IPS-18c (cell line): ENCODE measurements at regions not wholly inside any gene's neighbourhood (a gene's known extent, or its start where the extent isn't known, plus 50 kb on each side); places are given as distances from the start of the nearest gene placed in this dataset.
"Not testable (repeated sequence)": the region's sequence is repeated elsewhere in the genome, so short reads cannot be mapped to it uniquely, and the experiment has no call there.

Experiments used
- H3K4me3 ChIP-seq: 2 replicates; pipeline ENCODE4 v1.7.0; 2013; ENCODE audit warnings: low read depth, mild to moderate bottlenecking, low read length, moderate library complexity; ENCODE audit not compliant: insufficient read depth
- H3K9me3 ChIP-seq: one replicate; pipeline ENCODE4 v1.6.1; 2013; ENCODE audit warnings: mild to moderate bottlenecking, low read length, moderate library complexity; ENCODE audit not compliant: control insufficient read depth, insufficient read depth

DNA sequence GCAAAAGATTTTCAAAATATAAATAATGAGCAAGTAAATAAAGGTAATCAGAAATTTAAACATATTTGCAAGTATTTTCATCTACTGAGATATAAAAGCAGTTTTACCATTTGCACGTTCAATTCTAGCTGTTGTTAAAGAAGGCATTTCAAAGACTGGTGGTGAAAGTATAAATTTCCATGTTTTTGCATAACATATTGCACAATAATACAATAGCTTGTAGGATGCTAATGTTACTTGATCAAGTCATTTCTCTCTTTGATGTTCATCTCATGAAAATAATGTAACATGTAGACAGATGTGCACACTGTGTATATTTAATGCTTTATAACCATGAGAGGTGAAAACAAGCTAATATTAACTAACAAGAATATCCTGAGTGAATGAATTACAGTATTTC is 651.9 kb downstream of the CDH9 start:
- Histone ChIP-seq H3K9me3 (no peaks in the 10 kb centered on the region), H3K4me3 (no peak overlapping the region)

DNA sequence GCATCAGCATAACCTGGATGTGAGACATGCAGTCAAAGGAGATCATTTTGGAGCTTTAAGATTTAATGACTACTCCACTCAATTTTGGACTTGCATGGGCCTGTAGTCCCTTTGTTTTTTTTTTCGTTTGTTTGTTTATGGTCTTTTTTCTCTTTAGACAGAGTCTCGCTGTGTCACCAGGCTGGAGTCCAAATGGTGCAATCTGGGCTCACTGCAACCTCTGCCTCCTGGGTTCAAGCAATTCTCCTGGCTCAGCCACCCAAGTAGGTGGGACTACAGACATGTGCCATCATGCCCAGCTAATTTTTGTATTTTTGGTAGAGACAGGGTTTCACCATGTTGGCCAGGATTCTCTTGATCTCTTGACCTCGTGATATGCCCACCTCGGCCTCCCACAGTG is 673.8 kb downstream of the CDH9 start:
- not testable (repeated sequence) for H3K4me3 ChIP-seq, H3K9me3 ChIP-seq

DNA sequence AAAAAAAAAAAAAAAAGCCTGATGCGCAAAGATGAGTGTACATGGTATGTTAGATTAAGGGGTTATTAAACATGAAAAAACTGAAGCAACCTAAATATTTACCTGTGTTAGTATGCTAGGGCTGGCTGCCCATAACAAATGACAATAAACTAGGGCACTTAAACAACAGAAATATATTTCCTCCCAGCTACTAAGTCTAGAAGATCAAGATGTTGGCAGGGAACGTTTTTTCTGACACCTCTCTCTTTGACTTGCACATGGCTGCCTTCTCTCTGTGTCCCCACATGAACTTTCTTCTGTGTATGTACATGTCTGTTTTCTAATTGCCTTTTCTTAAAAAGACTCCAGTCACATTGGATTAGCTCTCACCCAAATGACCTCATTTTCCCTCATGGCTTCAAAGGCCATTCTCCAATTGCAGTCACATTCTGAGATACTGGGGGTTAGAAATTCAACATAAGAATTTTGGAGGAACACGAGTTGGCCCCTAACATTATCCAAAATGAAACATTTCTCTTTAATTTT is 694.5 kb downstream of the CDH9 start:
- no peak overlapping the region for H3K4me3 ChIP-seq
- no peaks in the 10 kb centered on the region for H3K9me3 ChIP-seq

DNA sequence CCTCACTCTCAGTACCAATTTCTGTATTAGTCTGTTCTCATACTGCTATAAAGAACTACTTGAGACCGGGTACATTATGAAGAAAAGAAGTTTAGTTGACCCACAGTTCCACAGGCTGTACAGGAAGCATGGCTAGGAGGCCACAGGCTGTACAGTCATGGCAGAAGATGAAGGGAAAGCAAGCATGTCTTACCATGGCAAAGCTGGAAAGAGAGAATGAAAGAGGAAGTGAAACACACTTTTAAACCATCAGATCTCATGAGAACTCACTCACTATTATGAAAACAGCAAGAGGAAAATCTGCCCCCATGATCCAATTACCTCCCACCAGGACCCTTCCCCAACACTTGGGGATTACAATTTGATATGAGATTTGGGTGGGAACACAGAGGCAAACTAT is 698.8 kb downstream of the CDH9 start:
- Histone ChIP-seq H3K9me3 (no peaks in the 10 kb centered on the region), H3K4me3 (no peak overlapping the region)

DNA sequence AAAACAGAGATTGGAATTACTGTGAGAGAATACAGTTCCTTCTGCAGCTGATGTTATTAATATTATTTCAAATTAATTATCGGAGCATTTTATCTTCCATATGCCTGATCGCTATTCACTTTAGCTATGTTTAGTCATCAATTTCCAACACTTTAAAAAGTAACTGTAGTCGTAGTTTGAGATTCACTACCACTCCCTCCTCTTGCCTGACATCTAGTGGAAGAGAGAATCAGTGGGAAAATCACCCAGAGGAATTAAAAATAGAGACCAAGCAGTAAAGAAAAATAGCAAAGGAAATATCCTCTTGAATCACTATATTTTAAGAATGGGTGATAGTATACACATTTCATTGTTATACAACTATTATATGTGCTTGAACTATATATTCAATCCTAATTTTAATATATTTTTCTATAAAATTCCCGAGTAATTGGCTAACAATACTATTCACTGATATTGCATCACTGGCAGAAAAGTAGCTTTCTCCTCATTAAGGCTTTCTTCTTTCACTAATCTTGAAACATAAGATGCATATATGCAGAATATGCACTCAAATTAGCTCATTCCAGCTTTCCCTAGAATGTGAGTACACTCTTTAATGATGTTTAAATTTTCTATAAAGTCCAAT is 708.7 kb downstream of the CDH9 start:
- H3K9me3 ChIP-seq: no peaks in the 10 kb centered on the region
- no peak overlapping the region for H3K4me3 ChIP-seq

DNA sequence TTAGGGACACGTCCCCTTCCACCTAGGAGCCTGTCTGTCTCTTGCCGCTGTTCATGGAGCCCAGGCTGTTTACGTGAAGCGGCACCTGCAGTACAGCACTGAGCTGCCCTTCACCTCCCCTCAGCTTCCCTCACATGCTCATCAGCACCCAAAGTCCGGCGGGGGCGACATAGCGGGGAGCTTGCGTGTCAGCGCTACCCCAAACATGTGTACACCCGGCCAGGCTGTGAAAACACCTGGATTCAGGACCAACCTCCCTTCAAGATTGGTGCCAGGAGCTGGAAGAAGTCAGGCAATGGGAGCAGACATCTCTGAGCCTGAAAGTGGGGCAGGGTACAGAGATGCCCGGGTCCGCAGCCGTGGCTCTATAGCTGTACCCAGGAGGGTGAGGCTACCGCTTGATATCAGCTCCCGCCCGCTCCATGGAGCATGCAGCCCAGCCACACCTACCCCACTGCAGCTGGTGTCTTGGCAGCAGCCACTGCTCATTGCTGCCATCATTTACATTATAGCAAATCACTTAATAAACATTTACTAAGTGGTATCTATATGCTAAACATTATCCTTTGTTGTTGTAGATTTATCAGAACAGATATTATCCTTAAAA is 712.1 kb downstream of the CDH9 start:
- Histone ChIP-seq H3K4me3 (no peak overlapping the region), H3K9me3 (no peaks in the 10 kb centered on the region)

DNA sequence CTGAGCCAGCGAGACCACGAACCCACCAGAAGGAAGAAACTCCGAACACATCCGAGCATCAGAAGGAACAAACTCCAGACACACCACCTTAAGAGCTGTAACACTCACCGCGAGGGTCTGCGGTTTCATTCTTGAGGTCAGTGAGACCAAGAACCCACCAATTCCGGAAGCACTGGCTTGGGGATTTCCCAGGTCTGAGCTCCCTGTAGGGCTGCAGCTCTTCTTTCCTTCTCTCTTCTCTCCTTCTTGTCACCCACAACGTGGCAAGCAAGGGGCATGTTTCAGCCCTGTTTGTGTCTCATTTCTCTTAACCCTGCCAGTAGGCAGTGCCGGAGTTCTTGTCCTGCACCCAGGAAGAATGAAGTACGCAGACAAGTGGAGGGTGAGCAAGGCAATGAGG is 713.0 kb downstream of the CDH9 start:
- not testable (repeated sequence) for H3K9me3 ChIP-seq, H3K4me3 ChIP-seq

DNA sequence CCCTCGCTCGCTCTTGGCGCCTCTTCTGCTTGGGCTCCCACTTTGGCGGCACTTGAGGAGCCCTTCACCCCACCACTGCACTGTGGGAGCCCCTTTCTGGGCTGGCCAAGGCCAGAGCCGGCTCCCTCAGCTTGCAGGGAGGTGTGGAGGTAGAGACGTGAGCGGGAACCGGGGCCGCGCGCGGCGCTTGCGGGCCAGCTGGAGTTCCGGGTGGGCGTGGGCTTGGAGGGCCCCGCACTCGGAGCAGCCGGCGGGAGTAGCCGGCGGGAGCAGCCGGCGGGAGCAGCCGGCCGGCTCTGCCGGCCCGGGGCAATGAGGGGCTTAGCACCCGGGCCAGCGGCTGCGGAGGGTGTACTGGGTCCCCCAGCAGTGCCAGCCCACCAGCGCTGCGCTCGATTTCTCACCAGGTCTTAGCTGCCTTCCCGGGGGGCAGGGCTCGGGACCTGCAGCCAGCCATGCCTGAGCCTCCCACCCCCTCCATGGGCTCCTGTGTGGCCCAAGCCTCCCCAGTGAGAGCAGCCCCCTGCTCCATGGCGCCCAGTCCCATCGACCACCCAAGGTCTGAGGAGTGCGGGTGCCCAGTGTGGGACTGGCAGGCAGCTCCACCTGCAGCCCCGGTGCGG is 714.0 kb downstream of the CDH9 start:
- not testable (repeated sequence) for H3K4me3 ChIP-seq, H3K9me3 ChIP-seq

DNA sequence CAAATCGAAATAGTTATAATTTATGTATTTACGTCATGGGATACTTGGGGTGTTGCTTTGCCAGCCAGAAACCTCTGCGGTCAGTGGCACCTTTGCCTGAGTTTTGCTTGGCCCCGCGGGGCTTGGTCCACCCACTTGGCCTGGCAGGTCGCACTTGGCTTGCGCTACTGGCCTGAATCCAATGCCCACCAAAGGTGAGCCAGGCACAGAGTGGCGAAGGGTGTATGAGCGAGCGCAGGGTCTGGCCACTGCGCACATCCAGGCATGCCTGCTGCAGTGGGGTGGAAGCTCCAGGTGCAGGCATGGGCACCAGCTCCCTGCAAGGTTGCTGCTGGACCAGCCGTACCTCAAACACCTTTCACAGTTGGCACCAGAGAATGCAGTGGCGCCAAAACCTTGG is 714.6 kb downstream of the CDH9 start:
- H3K4me3 ChIP-seq: no peak overlapping the region
- H3K9me3 ChIP-seq: no peaks in the 10 kb centered on the region

DNA sequence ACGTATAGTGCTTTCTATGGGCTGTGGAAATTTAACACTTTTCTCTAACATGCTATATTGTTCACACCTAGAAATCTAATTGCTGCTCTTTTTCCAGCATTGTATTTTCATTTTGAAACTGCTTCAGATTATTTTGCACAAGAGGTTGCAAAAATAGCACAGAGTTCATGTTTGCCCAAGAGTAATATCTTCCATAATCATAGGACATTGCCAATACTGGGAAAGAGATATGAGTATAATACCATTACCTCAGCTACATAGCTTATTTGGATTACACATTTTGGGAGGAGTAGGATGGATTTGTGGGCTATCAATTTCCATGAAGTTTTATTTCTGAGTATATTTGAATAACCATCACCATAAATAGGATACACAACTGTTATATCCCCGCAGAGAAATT is 717.1 kb downstream of the CDH9 start:
- Histone ChIP-seq H3K4me3 (no peak overlapping the region), H3K9me3 (no peaks in the 10 kb centered on the region)

DNA sequence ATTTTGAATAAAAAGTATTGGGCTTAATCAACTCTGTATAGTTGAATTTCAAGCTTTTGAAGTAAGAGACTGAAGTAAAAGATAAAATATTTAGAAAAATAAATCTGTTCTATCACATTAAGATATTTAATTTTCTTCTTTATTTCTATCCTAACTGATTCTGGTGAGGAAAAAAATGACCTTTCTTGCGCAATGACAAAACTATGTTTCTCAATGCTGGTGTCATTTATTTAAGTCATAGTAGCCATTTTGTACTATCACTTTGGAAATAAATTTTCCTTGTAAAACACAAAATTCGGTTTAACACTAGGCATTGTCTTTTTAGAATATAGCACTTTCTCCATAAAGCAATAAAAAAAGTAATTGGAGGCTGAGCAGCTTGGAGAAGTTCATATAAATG is 728.0 kb downstream of the CDH9 start:
- no peaks in the 10 kb centered on the region for H3K9me3 ChIP-seq

DNA sequence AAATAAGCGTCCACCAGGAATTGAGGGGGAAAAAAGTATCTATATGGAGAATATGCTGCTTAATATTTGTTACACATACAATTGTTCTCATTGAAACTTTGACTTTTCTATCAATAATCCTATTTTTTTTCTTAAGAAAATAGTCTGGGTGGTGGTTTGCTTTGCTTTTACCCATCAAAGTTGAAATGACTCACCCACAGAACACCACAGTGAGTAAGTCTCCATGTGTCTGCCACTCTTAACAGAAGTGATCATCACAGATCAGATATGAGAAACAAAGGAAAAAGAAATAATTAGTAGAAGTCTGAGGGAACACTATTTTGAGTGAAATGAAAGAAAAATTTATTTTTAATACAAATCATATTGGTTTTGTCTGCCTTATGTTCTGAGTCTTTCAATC is 742.8 kb downstream of the CDH9 start:
- H3K9me3 ChIP-seq: no peaks in the 10 kb centered on the region

More for the DNA sequence above, 728.0 kb downstream of the CDH9 start:
- no peak overlapping the region for H3K4me3 ChIP-seq

DNA sequence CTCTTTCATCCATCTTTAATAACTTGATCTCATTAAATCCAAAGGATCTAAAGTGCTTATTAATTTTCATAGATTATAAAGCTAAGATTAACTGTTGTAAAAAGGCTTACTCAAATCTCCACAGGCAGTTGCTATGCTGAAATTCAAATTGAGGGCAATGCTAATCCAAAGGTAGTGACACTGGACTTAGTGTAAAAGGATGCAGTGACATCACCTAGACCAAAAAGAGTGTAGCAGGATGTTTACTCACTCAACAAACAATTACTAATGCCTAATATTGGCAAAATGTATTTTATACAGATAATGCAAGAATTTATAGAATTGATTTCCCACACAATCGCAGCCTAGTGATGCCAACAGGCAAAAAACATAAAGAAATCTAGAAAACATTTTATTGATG is 756.2 kb downstream of the CDH9 start:
- H3K9me3 ChIP-seq: no peaks in the 10 kb centered on the region
- no peak overlapping the region for H3K4me3 ChIP-seq

More for the DNA sequence above, 742.8 kb downstream of the CDH9 start:
- H3K4me3 ChIP-seq: no peak overlapping the region

DNA sequence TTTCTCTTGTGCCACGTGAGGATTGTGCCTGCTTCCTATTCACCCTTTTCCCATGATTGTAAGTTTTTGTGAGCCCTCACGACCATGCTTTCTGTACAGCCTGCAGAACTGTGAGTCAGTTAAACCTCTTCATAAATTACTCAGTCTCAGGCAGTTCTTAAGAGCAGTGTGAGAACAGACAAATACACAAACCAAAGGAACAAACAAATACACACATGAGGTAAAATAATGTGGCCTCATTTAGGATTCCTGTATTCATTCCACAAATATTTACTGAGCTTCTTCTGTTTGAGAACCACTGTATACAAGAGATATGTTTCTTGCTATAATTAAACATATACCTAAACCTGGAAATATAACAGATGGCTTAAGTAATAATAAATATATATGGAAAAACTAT is 760.3 kb downstream of the CDH9 start:
- Histone ChIP-seq H3K4me3 (no peak overlapping the region), H3K9me3 (no peaks in the 10 kb centered on the region)

DNA sequence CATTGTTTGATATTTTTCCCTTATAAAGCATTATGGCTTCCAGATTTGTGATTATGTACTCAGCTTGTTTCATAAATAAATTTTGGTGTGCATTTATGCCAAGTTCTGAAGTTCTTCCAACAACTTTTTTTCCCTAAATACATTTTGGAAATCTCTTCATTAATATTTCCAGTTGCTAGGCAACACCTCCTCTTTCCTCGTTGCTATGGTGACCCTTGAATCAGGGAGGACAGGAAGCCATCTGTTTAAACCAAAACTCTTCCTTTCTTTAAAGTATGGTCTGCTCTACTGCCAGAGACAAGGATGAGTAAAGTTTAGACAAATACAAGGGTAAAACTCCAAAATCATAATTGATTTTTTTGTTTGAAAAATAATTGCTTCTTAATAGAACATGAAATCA is 779.3 kb downstream of the CDH9 start:
- H3K4me3 ChIP-seq: no peak overlapping the region

DNA sequence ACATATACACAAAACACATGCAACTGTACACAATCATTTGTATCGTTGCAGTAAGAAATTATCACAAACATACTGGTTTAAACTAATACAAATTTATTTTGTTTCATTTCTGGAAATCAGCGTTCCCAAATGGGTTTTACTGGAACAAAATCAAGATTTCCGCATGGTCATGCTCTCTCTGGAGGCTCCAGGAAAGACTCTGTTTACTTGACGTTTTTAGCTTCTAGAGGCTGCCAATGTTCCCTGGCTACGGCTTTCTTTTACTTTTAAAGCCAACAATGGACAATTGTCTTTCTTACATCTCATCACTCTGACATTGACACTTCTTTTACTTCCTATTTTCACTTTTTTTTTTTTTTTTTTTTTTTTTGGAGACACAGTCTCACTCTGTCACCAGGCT is 793.1 kb downstream of the CDH9 start:
- H3K4me3 ChIP-seq: no peak overlapping the region
- H3K9me3 ChIP-seq: no peaks in the 10 kb centered on the region

More for the DNA sequence above, 779.3 kb downstream of the CDH9 start:
- H3K9me3 ChIP-seq: no peaks in the 10 kb centered on the region

DNA sequence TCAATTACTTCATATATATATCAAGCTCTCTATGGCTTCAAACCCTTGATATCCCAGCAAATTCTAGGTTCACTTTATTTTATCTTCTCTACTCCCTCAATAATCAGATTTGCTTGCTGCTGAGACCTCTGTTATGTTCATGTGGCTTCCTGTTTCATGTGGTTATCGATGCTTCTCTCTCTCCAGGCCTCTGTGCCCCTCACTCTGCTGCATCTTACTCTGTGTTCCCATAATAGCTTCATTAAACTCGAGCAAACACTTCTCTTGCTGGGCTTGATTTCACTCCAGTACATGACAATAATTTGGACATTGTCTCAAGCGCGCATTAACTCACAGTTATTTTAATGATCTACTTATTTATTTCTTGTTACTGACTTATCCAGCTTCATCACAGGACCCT is 798.8 kb downstream of the CDH9 start:
- Histone ChIP-seq H3K4me3 (no peak overlapping the region), H3K9me3 (no peaks in the 10 kb centered on the region)

DNA sequence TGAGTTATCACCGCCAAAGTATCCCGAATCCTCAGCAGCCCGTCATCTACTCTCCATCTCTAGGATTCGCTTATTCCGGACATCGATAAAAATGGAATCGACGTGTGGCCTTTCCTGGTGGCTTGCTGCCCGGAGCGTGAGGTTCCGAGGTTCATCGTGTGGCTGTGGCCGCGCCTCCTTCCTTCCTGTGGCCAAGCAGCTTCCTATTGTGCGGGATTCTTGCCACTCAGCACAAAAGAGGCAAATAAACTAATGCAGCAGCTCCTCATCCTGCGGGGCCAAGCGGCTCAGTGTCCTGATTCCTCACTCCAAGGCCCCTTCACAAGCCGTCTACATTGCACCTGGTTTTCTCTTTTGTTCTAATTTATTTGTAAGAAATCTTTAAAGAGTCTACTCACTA is 800.9 kb downstream of the CDH9 start:
- Histone ChIP-seq H3K4me3 (no peak overlapping the region), H3K9me3 (no peaks in the 10 kb centered on the region)
